NCI-H1694 treated with DMSO at 0.1 percent for 48 hours (cell line): ENCODE measurements at regions not wholly inside any gene's neighbourhood (a gene's known extent, or its start where the extent isn't known, plus 50 kb on each side); places are given as distances from the start of the nearest gene placed in this dataset.
"Not testable (repeated sequence)": the region's sequence is repeated elsewhere in the genome, so short reads cannot be mapped to it uniquely, and the experiment has no call there.

Experiments used
- DNase-seq: peaks from one replicate; lab custom pipeline; 2025; lab: John Stamatoyannopoulos, UW

DNA sequence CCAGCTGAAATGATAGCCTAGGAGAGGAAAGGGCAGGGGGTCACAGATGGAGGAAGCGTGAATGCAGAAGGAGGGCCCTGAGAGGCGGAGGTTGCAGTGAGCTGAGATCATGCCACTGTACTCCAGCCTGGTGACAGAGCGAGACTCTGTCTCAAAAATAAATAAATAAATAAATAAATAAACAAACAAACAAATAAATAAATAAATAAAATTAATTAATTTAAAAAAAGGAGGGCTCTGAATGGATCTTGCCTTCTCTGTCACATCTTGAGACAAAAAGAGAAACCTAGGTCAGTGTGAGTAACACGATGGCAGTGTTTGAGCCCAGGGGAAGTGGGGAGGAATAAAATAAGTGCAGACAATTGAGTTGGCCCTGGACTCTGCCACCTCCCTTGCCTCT is 182.3 kb upstream of the DAAM1 start:
- DNase-seq: not testable (repeated sequence)

- DNase-seq: no peak
Measured at GRCh38 chr14:59009967-59010366, 178.5 kb upstream of the DAAM1 start.

DNA sequence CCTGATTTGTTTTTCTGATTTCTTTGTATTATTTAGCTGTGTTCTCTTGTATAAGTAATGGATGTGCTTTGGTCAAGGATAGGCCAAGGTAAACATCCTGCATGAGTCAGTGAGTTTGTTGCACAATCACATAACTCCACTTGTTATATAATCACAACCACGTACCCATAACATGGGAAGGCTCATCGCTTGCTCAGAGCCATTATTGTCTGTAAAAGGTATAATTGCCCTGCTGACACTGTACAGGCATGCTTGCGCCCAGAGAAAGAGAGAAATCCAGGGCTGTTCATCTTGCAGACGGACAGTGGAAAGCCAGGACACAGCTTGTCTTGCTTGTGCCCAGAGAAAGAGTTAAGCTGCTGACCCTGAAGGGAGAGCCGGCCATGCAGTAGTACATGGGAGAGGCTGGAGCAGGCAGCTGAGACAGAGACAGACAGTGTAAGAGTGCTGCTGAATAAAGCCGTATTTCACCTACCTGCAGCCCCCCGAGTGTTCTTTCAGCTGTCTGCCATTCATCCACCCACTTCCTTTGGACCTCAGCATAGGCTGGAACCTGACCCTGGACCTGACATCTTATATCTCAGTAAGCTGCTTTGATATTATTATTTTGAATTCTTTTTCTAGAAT is 174.7 kb upstream of the DAAM1 start:
- no peak for DNase-seq

GRCh38 chr14:59015482-59015881 is 173.0 kb upstream of the DAAM1 start:
- DNase-seq: no peak

- DNase-seq: no peak
Measured at GRCh38 chr14:59017285-59017965, 171.0 kb upstream of the DAAM1 start.

GRCh38 chr14:59018460-59018859 is 170.0 kb upstream of the DAAM1 start:
- DNase-seq: no peak

DNA sequence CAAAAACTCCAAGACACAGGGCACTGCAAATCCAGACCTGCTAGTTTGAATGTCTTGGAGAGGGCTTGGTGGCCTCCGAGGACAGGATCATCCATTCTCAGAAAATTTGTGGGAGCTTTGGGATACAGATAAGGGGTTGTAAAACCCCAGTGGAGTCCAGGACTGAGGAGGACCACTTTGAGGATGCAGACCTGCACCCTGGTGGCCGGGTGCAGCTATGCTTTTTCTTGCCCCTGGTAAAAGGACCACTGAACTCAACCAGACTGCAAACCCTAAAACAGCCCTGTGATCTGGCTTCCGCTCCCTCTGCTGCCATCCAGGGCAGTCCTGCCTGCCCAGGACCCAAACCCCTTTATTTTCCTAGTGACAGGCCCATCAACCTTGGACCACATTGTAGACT is 169.5 kb upstream of the DAAM1 start:
- DNase-seq: no peak

DNA sequence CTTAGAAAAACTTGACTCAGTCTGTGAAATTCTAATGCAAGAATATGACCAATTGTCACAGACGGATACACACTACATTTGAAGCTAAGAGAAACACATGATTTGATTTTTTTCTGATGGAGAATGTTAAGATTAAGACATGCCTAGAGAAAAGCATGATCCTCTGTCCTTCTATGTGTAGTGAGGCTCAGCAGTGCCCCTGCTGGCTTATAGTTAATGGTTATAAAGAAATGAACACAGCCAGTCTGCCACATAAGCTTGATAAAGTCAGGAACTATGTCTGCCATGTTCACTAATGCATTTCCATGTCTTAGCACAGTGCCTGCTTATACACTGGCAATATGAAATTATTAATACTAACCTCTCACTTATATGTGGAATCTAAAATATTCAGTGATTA is 168.1 kb upstream of the DAAM1 start:
- peak; percentile 37 for DNase-seq

- no peak for DNase-seq
Measured at GRCh38 chr14:59022144-59022543, 166.3 kb upstream of the DAAM1 start.

DNA sequence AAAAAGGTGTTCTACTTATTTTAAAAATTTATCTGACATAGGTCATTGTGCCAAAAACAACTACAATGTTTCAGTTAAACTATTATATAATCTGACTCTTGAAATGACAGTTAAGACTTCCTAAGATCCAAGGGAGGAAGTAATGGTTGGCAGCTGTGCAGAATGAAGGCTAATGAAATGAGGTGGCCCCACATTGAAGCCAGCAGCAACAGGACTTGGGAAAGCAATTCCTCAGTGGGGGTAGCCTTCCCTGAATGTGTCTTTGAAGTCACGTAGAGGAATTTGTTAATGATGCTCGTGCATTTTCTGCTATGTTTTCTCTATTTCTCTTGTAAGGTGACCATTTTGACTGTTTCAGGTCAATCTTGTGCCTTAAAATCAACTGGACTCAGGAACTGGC is 162.4 kb upstream of the DAAM1 start:
- DNase-seq: no peak

DNA sequence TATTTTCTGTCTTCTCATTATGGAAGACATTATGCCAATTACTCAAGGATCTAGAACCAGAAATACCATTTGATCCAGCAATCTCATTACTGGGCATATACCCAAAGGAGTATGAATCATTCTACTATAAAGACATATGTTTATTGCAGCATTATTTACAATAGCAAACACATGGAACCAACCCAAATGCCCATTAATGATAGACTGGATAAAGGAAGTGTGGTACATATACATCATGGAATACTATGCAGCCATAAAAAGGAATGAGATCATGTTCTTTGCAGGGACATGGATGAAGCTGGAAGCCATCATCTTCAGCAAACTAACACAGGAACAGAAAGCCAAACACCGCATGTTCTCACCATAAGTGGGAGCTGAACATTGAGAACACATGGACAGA is 161.8 kb upstream of the DAAM1 start:
- not testable (repeated sequence) for DNase-seq

DNA sequence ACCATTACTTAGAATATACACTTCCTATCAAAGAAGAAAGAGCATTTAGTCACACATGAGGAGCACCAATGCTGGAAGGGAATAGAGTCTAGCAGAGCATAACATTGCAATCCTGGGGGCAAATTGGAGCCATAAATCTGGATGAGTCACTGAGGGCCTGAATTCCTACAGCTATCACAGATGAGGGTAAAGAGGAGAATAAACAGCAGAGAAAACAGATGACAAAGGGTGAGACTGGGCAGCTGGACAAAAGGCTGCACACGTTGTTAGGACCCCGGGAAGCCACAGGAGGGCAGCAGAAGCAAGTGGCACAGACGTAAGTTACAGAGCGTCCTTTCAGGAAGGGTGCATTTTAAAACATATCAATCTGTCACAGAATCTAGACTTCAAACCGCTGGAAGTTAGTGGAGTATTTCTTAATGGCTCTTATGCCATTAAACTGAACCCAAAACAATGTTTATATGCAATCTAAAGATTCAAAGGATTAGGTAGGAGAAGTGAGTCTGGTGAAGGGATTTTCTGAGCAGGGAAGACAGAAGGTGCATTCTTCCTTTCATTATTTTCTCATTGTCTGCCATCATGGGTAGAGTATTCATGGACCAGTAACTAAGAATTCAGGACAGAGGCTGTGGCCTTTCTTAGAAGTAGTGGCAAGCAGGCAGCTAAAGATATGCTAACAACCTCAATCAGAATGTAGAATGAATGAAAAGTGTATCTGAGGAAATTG is 159.8 kb upstream of the DAAM1 start:
- DNase-seq: peak; percentile 73

DNA sequence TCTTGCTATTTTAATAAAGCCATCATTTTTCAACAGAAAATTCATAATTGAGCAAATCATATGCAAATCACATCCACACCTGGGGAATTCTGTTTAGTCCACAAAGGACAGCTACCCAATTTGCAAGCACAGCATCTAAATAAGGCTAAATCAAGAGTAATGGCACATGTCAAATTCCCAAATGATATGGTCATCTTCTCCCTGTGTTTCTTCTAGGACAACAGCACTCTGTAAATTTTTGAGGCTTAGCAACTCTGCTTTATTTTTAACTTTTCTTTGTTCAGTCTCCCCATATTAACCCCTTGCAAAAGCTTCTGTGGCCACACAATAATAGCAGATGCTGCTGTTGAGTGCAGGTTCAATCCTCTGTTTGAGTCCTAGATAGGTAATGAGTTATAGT is 155.6 kb upstream of the DAAM1 start:
- no peak for DNase-seq

DNA sequence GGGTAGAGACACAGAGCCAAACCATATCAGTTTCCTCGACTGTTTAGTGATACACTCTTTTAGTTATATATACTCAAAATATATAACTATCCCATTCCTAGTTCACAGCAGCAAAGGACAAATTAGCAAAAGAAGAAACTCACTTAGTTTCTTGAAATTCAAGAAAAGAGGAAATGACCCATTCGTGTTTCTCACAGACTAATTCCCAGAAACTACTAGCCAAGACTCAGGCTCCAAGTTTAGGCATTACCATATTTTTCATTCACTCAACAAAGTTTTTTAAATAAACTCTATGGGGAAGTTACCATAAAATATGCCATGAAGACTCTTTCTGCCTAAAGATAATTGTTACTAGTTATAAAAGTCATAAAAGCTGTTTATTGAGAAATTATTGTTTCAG is 152.3 kb upstream of the DAAM1 start:
- DNase-seq: no peak

DNA sequence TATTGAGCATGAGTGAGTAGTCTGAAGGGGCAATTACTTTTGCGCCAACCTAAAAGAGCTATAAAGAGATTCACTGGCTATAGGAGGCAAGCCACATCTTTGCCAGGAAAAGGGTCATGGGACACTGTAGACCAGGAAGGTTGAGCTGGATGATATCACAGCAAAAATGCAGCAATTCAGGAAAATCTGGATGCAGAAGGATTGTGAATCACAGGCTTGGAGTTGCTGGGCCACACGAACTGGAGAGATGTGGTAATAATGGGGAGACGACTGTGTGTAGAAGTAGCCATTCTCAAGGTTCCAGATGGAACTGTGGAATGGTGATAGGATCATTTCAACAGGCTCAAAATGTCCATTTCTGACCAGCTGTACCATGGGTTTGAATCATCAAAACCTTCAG is 151.4 kb upstream of the DAAM1 start:
- no peak for DNase-seq

GRCh38 chr14:59037620-59038019 is 150.8 kb upstream of the DAAM1 start:
- no peak for DNase-seq

GRCh38 chr14:59038746-59039145 is 149.7 kb upstream of the DAAM1 start:
- DNase-seq: no peak

- no peak for DNase-seq
Measured at GRCh38 chr14:59041308-59041707, 147.2 kb upstream of the DAAM1 start.

GRCh38 chr14:59044707-59045106 is 143.8 kb upstream of the DAAM1 start:
- DNase-seq: no peak

GRCh38 chr14:59046746-59047145 is 141.7 kb upstream of the DAAM1 start:
- DNase-seq: no peak

DNA sequence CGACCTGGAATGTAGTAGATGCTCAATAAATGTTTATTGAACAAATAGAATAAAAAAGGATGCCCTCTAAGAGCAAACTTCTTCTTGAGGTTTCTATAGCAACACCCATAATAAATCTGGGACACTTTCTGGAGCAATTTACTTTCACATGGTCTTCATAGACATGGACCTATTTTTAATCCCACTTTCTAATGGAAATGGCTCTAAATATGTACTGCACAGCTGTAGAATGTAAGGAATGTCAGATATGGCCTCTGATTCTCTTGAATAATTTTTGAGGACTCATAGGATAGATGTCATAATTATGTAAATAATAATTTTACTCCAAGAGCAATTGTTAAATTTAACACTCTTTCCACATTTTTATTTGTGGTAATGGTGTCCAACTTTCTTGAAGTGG is 133.5 kb upstream of the DAAM1 start:
- DNase-seq: no peak

DNA sequence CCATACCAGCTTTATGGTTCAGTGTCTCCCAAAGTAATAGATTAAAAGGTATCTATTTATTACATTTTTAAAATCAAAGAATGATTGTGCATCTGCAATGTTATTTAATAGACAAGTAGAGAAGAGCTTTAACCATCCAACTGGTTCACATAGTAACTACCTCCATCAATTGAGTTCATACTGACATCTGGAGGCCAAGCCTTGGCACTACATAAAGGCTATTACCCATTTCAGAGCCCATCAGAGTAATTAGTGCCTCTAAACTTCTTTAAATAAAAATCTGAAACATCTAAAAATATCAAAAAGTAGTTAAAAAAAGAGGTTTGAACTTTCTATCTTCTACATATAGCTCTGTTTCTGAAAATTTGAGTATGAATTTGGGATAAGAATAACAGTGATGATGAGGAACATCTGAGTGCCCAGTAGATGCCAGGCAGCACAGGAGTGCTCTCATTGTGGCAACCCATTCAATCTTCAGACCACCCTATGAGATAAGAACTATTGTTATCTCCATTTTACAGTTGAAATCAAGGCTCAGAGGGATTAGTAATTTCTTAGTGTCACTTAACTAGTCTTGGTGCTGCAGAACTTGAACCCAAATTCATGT is 132.9 kb upstream of the DAAM1 start:
- peak; percentile 70 for DNase-seq

- no peak for DNase-seq
Measured at GRCh38 chr14:59057551-59057950, 130.9 kb upstream of the DAAM1 start.
